Neutrophil (primary cell): ENCODE measurements at regions not wholly inside any gene's neighbourhood (a gene's known extent, or its start where the extent isn't known, plus 50 kb on each side); places are given as distances from the start of the nearest gene placed in this dataset.

Experiments used
- H3K27ac ChIP-seq: fragments of 200-600 bp; sonication (generic); 2 replicates; pipeline ENCODE4 v1.5.1; 2016; ENCODE audit warnings: mild to moderate bottlenecking, moderate library complexity
- H3K27me3 ChIP-seq: fragments of 200-600 bp; sonication (generic); 2 replicates; pipeline ENCODE4 v1.6.0; 2016; ENCODE audit warnings: mild to moderate bottlenecking
- H3K36me3 ChIP-seq: fragments of 200-600 bp; sonication (generic); 2 replicates; pipeline ENCODE4 v1.5.1; 2017
- H3K4me1 ChIP-seq, 2 experiments: fragments of 200-600 bp in 1 of 2; sonication (generic) in 1 of 2; 1 replicate in 1 of 2; 2 replicates in 1 of 2; pipeline versions ENCODE4 v1.5.1 to v1.6.1; 2013 to 2016; ENCODE audit warnings: low read depth in 1 of 2, low read length in 1 of 2, mild to moderate bottlenecking in 1 of 2, moderate library complexity in 1 of 2; ENCODE audit not compliant: control insufficient read depth in 1 of 2, insufficient read depth in 1 of 2
- H3K4me3 ChIP-seq, 2 experiments: fragments of 200-600 bp in 1 of 2; sonication (generic) in 1 of 2; 1 replicate in 1 of 2; 2 replicates in 1 of 2; pipeline ENCODE4 v1.5.1; 2013 to 2016; ENCODE audit warnings: low read depth in 1 of 2, low read length in 1 of 2, mild to moderate bottlenecking in 1 of 2, moderate library complexity in 1 of 2
- H3K9me3 ChIP-seq: fragments of 200-600 bp; sonication (generic); 2 replicates; pipeline ENCODE4 v1.5.1; 2016
- CTCF ChIP-seq: fragments of 200-600 bp; sonication (generic); IDR thresholded peaks from 2 replicates; pipeline ENCODE4 v1.5.1; 2016; ENCODE audit warnings: antibody characterized with exemption

- no peak overlapping the region for H3K27ac ChIP-seq
Observed at GRCh38 chr2:21404827-21405625, 281.3 kb downstream of the TDRD15 start.

GRCh38 chr2:21406386-21406785 is 282.6 kb downstream of the TDRD15 start:
- H3K4me1 ChIP-seq = no peaks in the 10 kb centered on the region
- no peak for TF ChIP-seq CTCF
- no peaks in the 10 kb centered on the region for H3K36me3 ChIP-seq
- H3K4me3 ChIP-seq = no peak overlapping the region
- H3K27me3 ChIP-seq = no peaks in the 10 kb centered on the region
- H3K9me3 ChIP-seq = no peaks in the 10 kb centered on the region
- H3K27ac ChIP-seq = no peak overlapping the region

More at GRCh38 chr2:21404827-21405625, 281.3 kb downstream of the TDRD15 start:
- no peak overlapping the region for H3K4me3 ChIP-seq
- H3K27me3 ChIP-seq = no peaks in the 10 kb centered on the region
- H3K9me3 ChIP-seq = no peaks in the 10 kb centered on the region
- H3K36me3 ChIP-seq = no peaks in the 10 kb centered on the region
- no peak for TF ChIP-seq CTCF
- H3K4me1 ChIP-seq = no peaks in the 10 kb centered on the region

- Histone ChIP-seq H3K4me3 (no peak overlapping the region), H3K4me1 (no peaks in the 10 kb centered on the region), H3K36me3 (no peaks in the 10 kb centered on the region), H3K9me3 (no peaks in the 10 kb centered on the region), H3K27me3 (no peaks in the 10 kb centered on the region), H3K27ac (no peak overlapping the region)
- TF ChIP-seq CTCF = no peak
Observed at GRCh38 chr2:21406911-21407310, 283.1 kb downstream of the TDRD15 start.

- Histone ChIP-seq H3K4me1 (no peaks in the 10 kb centered on the region), H3K27me3 (no peaks in the 10 kb centered on the region), H3K27ac (no peak overlapping the region), H3K36me3 (no peaks in the 10 kb centered on the region), H3K4me3 (no peak overlapping the region), H3K9me3 (no peaks in the 10 kb centered on the region)
- no peak for TF ChIP-seq CTCF
Observed at GRCh38 chr2:21407851-21408250, 284.1 kb downstream of the TDRD15 start.

GRCh38 chr2:21411741-21412140 is 288.0 kb downstream of the TDRD15 start:
- H3K9me3 ChIP-seq = no peaks in the 10 kb centered on the region
- no peak overlapping the region for H3K27ac ChIP-seq
- no peaks in the 10 kb centered on the region for H3K27me3 ChIP-seq
- H3K4me3 ChIP-seq = no peak overlapping the region
- no peaks in the 10 kb centered on the region for H3K36me3 ChIP-seq
- H3K4me1 ChIP-seq = no peaks in the 10 kb centered on the region
- TF ChIP-seq CTCF = no peak
